BJ (cell line): ENCODE measurements at regions not wholly inside any gene's neighbourhood (a gene's known extent, or its start where the extent isn't known, plus 50 kb on each side); places are given as distances from the start of the nearest gene placed in this dataset. TPM values are rescaled to one million over a fixed set of nuclear protein-coding genes. Genes with fewer than 3 reads are reported as not detected.

Source experiments
- CTCF ChIA-PET: fragments of 350-600 bp; formaldehyde crosslinking; extraction: SDS; loops from one replicate; lab custom pipeline; 2021; ENCODE audit warnings: antibody characterized with exemption, inconsistent platforms; lab: Yijun Ruan, JAX
- POLR2A ChIA-PET: fragments of 300-600 bp; sonication (Branson Sonifier 250); formaldehyde crosslinking; extraction: SDS; loops from one replicate; lab custom pipeline; 2021; ENCODE audit warnings: antibody characterized with exemption; lab: Charles Lee
- DNase-seq: peaks from one replicate; pipeline ENCODE4 v3.0.0-alpha.2; 2011; ENCODE audit warnings: low read depth
- H3K27me3 ChIP-seq: 2 replicates; pipeline ENCODE4 v1.6.0; 2011; ENCODE audit warnings: low read length; ENCODE audit not compliant: control insufficient read depth, insufficient read depth
- H3K36me3 ChIP-seq: 2 replicates; pipeline ENCODE4 v1.5.1; 2011; ENCODE audit warnings: low read length; ENCODE audit not compliant: control insufficient read depth, insufficient read depth
- H3K4me3 ChIP-seq: 2 replicates; pipeline ENCODE4 v1.5.1; 2011; ENCODE audit warnings: low read depth, mild to moderate bottlenecking, control low read depth, low read length
- small RNA-seq: library from RNA; depleted of rRNA; stranded (forward); fragments of <200 nt; gene quantifications from one replicate; pipeline ENCODE3, GENCODE V24; 2012; ENCODE audit warnings: low replicate concordance, low read depth; ENCODE audit not compliant: insufficient read length
- TF ChIP-seq, protein P1 (sequence below): IDR thresholded peaks from 2 replicates; pipeline ENCODE4 v1.5.1; 2011; ENCODE audit warnings: low read depth, mild to moderate bottlenecking, control low read depth, inconsistent platforms, low read length, moderate library complexity; ENCODE audit not compliant: insufficient read depth

DNA sequence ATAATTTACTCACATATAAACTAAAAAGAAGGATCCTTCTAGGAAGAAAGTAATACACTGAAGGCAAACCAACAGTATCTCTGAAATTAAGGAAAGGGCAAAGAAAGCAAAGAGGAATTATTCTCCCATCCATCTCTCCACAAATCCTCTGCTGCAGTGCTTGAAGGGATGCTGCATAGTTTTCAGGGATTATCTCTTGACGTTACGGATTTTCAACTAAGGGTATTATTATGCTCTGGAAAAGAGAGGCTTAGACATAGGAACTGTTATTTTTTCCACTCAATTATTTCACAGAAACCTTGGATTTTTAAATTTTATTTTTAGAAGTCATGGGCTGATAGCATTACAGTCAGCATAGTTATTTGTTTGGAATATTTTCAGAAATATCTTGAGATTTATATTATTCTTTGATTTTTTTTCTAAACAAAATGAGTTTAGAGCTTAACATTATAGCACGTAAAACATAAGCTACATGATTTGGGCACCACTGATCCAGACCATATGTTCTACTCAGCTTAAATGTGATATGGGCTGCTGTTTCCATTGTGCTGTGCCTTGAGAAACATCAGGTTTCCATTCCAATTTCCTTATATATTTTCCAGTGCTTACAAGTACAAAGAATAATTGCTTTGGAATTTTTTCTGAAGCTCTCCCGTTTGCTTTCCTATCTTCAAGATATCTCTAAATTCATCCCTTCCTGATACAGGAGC, 57.9 kb upstream of the DCN start:
- ChIA-PET CTCF (interaction anchor here (0.6 to 1.0 kb wide), 3 partner anchors 63 to 842 kb away, joined by 3 to 5 read pairs (median 3); no protein-coding TSS in a partner anchor), POLR2A (no interaction called here)
- TF ChIP-seq, protein P1, sequence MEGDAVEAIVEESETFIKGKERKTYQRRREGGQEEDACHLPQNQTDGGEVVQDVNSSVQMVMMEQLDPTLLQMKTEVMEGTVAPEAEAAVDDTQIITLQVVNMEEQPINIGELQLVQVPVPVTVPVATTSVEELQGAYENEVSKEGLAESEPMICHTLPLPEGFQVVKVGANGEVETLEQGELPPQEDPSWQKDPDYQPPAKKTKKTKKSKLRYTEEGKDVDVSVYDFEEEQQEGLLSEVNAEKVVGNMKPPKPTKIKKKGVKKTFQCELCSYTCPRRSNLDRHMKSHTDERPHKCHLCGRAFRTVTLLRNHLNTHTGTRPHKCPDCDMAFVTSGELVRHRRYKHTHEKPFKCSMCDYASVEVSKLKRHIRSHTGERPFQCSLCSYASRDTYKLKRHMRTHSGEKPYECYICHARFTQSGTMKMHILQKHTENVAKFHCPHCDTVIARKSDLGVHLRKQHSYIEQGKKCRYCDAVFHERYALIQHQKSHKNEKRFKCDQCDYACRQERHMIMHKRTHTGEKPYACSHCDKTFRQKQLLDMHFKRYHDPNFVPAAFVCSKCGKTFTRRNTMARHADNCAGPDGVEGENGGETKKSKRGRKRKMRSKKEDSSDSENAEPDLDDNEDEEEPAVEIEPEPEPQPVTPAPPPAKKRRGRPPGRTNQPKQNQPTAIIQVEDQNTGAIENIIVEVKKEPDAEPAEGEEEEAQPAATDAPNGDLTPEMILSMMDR, result no peak
- Histone ChIP-seq H3K4me3 (no peak overlapping the region), H3K36me3 (no peaks in the 10 kb centered on the region), H3K27me3 (no peaks in the 10 kb centered on the region)
- no peak for DNase-seq

DNA sequence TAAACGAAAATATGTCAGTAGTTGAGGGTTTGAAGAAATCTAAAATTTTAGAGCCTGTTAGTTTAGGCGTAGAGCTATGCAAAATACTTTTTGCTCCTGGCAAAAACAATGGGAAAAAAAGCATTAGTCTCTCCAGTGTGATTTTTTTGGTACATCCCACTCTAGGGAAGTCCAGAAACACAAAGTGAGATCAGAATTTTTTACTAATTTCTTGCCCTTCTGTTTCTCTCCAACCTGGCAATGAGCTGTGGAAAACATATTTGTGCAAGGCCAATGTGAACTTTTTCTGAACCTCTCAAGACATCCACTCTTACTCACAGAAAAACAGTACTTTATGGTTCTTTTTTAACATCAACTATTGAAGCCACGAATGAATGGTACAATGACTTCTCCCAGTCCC, 56.9 kb upstream of the DCN start:
- Histone ChIP-seq H3K27me3 (no peaks in the 10 kb centered on the region), H3K36me3 (no peaks in the 10 kb centered on the region), H3K4me3 (no peak overlapping the region)
- ChIA-PET CTCF (interaction anchor here (0.8 kb wide), 1 partner anchor 27 kb away, joined by 3 read pairs; no protein-coding TSS in a partner anchor), POLR2A (no interaction called here)
- no peak for DNase-seq
- TF ChIP-seq, protein P1, result no peak

Small RNA genes in the stretch of these regions (small RNA-seq; reads per million reads assigned to genes)
- gene AC090049.2 (not detected), gene RF02110 (not detected)
